ENCODE measurements at regions not wholly inside any gene's neighbourhood (a gene's known extent, or its start where the extent isn't known, plus 50 kb on each side); places are given as distances from the start of the nearest gene placed in this dataset.

DNA sequence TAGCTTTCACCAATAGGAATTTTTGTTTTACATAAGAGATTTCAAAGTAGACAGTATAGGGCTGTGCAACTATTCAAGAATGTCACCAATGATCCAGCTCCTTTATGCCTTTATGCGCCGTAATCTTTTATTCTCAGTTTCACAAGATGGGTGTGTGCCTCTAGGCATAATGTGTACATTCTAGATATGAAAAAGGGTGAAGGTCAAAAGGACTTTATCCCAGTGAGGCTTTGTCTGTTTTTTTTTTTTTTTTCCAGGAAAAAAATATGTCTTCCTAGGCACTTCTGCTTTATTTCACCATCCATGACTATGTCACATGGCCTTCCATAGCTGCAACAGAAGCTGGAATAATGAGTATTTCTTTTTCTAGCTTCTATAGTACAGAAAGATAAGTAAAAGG is 142.3 kb upstream of the IGF1 start:
- POLR2A ChIA-PET (ENCODE audit: unreplicated experiment) = no interaction called here
- no peak overlapping the region for H3K4me3 ChIP-seq (ENCODE audit: insufficient read depth, low read depth, low read length)
- H3K36me3 ChIP-seq (ENCODE audit: control insufficient read depth, insufficient read depth, low read length) = no peaks in the 10 kb centered on the region
- H2BK5ac ChIP-seq (ENCODE audit: low read depth, low read length, poor library complexity, severe bottlenecking) = no peak overlapping the region
- no peak overlapping the region for H4K91ac ChIP-seq (ENCODE audit: insufficient read depth, low read depth, low read length)
- H3K27ac ChIP-seq (ENCODE audit: insufficient read depth, low read length) = no peak overlapping the region
- dilution Hi-C loops (cut with HindIII; ENCODE audit: low sequenced_read_pairs, unreplicated experiment) = no loop called here
- TF ChIP-seq BHLHE40 (IDR thresholded peaks at IDR 0.05; ENCODE audit: low read depth, low read length) (no peak), CHD1 (IDR thresholded peaks at IDR 0.05; ENCODE audit: low read depth, low read length) (no peak), RFX5 (IDR thresholded peaks at IDR 0.05; ENCODE audit: low read depth, low read length) (no peak), CEBPB (IDR thresholded peaks at IDR 0.05; ENCODE audit: low read depth, low read length) (no peak), MXI1 (IDR thresholded peaks at IDR 0.05; ENCODE audit: borderline replicate concordance, low read depth, low read length) (no peak), POLR2A (IDR thresholded peaks at IDR 0.05; ENCODE audit: low read depth, low read length) (no peak), SMC3 (IDR thresholded peaks at IDR 0.05; ENCODE audit: low read depth, low read length) (no peak), RAD21 (IDR thresholded peaks at IDR 0.05; ENCODE audit: low read length) (no peak), MAZ (IDR thresholded peaks at IDR 0.05; ENCODE audit: borderline replicate concordance, low read depth, low read length) (no peak), MAFK (IDR thresholded peaks at IDR 0.05; ENCODE audit: low read depth, low read length) (no peak), FOS (IDR thresholded peaks at IDR 0.05; ENCODE audit: low read depth, low read length) (no peak), RCOR1 (IDR thresholded peaks at IDR 0.05; ENCODE audit: insufficient replicate concordance, low read length) (no peak), NFE2L2 (IDR thresholded peaks at IDR 0.05; ENCODE audit: low read depth, low read length) (no peak)
- TF ChIP-seq, protein P1, sequence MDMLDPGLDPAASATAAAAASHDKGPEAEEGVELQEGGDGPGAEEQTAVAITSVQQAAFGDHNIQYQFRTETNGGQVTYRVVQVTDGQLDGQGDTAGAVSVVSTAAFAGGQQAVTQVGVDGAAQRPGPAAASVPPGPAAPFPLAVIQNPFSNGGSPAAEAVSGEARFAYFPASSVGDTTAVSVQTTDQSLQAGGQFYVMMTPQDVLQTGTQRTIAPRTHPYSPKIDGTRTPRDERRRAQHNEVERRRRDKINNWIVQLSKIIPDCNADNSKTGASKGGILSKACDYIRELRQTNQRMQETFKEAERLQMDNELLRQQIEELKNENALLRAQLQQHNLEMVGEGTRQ (IDR thresholded peaks at IDR 0.05; ENCODE audit: low read depth, low read length) = no peak
- TF ChIP-seq, protein P2, sequence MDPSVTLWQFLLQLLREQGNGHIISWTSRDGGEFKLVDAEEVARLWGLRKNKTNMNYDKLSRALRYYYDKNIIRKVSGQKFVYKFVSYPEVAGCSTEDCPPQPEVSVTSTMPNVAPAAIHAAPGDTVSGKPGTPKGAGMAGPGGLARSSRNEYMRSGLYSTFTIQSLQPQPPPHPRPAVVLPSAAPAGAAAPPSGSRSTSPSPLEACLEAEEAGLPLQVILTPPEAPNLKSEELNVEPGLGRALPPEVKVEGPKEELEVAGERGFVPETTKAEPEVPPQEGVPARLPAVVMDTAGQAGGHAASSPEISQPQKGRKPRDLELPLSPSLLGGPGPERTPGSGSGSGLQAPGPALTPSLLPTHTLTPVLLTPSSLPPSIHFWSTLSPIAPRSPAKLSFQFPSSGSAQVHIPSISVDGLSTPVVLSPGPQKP (IDR thresholded peaks at IDR 0.05; ENCODE audit: borderline replicate concordance, low read depth, low read length) = no peak
- TF ChIP-seq, protein P3, sequence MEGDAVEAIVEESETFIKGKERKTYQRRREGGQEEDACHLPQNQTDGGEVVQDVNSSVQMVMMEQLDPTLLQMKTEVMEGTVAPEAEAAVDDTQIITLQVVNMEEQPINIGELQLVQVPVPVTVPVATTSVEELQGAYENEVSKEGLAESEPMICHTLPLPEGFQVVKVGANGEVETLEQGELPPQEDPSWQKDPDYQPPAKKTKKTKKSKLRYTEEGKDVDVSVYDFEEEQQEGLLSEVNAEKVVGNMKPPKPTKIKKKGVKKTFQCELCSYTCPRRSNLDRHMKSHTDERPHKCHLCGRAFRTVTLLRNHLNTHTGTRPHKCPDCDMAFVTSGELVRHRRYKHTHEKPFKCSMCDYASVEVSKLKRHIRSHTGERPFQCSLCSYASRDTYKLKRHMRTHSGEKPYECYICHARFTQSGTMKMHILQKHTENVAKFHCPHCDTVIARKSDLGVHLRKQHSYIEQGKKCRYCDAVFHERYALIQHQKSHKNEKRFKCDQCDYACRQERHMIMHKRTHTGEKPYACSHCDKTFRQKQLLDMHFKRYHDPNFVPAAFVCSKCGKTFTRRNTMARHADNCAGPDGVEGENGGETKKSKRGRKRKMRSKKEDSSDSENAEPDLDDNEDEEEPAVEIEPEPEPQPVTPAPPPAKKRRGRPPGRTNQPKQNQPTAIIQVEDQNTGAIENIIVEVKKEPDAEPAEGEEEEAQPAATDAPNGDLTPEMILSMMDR (conservative IDR thresholded peaks at IDR 0.05; ENCODE audit: low read depth, low read length) = no peak
- no peak overlapping the region for H2AFZ ChIP-seq (replicated peaks; ENCODE audit: low read length, poor library complexity)
- H3K27me3 ChIP-seq (ENCODE audit: control insufficient read depth, insufficient read depth, low read length) = no peaks in the 10 kb centered on the region
- no peak overlapping the region for H3K23ac ChIP-seq (ENCODE audit: low read depth, low read length)
- H3K4me1 ChIP-seq (ENCODE audit: control insufficient read depth, insufficient read depth, low read length) = no peaks in the 10 kb centered on the region
- no peak overlapping the region for H2BK15ac ChIP-seq (ENCODE audit: low read depth, low read length)
- no peak overlapping the region for H3K4me2 ChIP-seq (ENCODE audit: low read depth, low read length)
- intact Hi-C loops (cut with micrococcal nuclease) = no loop called here
- H3K9me1 ChIP-seq (ENCODE audit: insufficient read depth, low read length) = no peaks in the 10 kb centered on the region
- CTCF ChIA-PET = interaction anchor here (1.0 kb wide), 1 partner anchor 80 kb away, joined by 4 read pairs; no protein-coding TSS in a partner anchor
- no peak overlapping the region for H3K14ac ChIP-seq (replicated peaks; ENCODE audit: low read depth, low read length)
- H3K79me1 ChIP-seq (ENCODE audit: low read depth in 1 of 2, low read length in 2 of 2) = no peaks in the 10 kb centered on the region
- H3K18ac ChIP-seq (ENCODE audit: low read depth, low read length) = no peak overlapping the region
- in situ Hi-C loops (cut with MboI; ENCODE audit: low sequenced_read_pairs) = no loop called here
- no CpG with 5 or more reads among the region's 2 CpGs for WGBS, 2 experiments (ENCODE audit: extremely low coverage in 2 of 2, insufficient read length in 1 of 2)
- H3K4ac ChIP-seq (ENCODE audit: low read depth, low read length) = no peak overlapping the region
- H2AK5ac ChIP-seq (ENCODE audit: low read depth, low read length) = no peak overlapping the region
- no peak overlapping the region for H3K56ac ChIP-seq (ENCODE audit: extremely low read depth, insufficient read depth, low read length)
- H2BK120ac ChIP-seq (ENCODE audit: low read depth, low read length) = no peak overlapping the region
- no peak overlapping the region for H2BK20ac ChIP-seq (ENCODE audit: low read depth, low read length)
- H4K5ac ChIP-seq (ENCODE audit: low read depth, low read length) = no peak overlapping the region
- no peak for DNase-seq
- H4K20me1 ChIP-seq (ENCODE audit: insufficient read depth, low read length) = no peaks in the 10 kb centered on the region
- BruUV-seq (replicated peaks) = no TSS peak
- H2AK9ac ChIP-seq (replicated peaks; ENCODE audit: low read depth, low read length, poor library complexity) = no peak overlapping the region
- ATAC-seq (ENCODE audit: low read depth) = no peak
- peaks cover 3% of the 10 kb centered on the region; the same call in 1 of the 2 replicates for H3K9me3 ChIP-seq (ENCODE audit: control insufficient read depth, insufficient read depth, low read length)
- no peak overlapping the region for H4K8ac ChIP-seq (ENCODE audit: low read depth in 2 of 2, low read length in 2 of 2)
- no peak overlapping the region for H3K9ac ChIP-seq (ENCODE audit: low read depth, low read length)
